Ovary (tissue), 7 donors: ENCODE measurements at regions not wholly inside any gene's neighbourhood (a gene's known extent, or its start where the extent isn't known, plus 50 kb on each side); places are given as distances from the start of the nearest gene placed in this dataset.

Experiments
- DNase-seq, 5 donors: peaks; one replicate each; pipeline ENCODE4 v3.0.0-alpha.2; 2019 to 2020
- H3K27ac ChIP-seq, 2 donors: fragments of 200-600 bp; one replicate each; pipeline versions ENCODE4 v1.5.1 to v1.8.0; 2019 to 2022
- H3K27me3 ChIP-seq: fragments of 200-600 bp; one replicate; pipeline ENCODE4 v1.8.0; 2022
- H3K36me3 ChIP-seq: fragments of 200-600 bp; sonication (generic); one replicate; pipeline ENCODE4 v1.5.1; 2019
- H3K4me1 ChIP-seq: one replicate; pipeline ENCODE4 v1.8.1; 2013; ENCODE audit warnings: mild to moderate bottlenecking, moderate library complexity; ENCODE audit not compliant: insufficient read depth
- H3K4me3 ChIP-seq: fragments of 200-600 bp; sonication (generic); one replicate; pipeline ENCODE4 v1.5.1; 2017
- H3K9me3 ChIP-seq, 2 donors: fragments of 200-600 bp in 1 of 2; sonication (generic) in 1 of 2; one replicate each; pipeline versions ENCODE4 v1.5.1 to v1.8.1; 2013 to 2019; ENCODE audit warnings: mild to moderate bottlenecking in 1 of 2, moderate library complexity in 1 of 2
- EP300 ChIP-seq: sonication (generic); formaldehyde crosslinking; IDR thresholded peaks from one replicate; pipeline ENCODE4 v1.6.1; 2017; ENCODE audit warnings: antibody characterized with exemption
- POLR2A ChIP-seq: fragments of 450-650 bp; IDR thresholded peaks from one replicate; pipeline ENCODE4 v1.6.1; 2017; ENCODE audit warnings: antibody characterized with exemption, mild to moderate bottlenecking, moderate library complexity
- WGBS, 3 donors: extraction: QIAGEN DNeasy Blood & Tissue Kit in 1 of 3; methylation state at CpG; one replicate each; pipeline versions ENCODE4 v1.1.5 to v1.1.7; 2013 to 2017; 5-methylcytosine and 5-hydroxymethylcytosine counted together
- intact Hi-C, 4 donors: fragments of 100-400 bp; cut with DNase I; formaldehyde crosslinking; loops; one replicate each; pipeline versions ENCODE4 v1.11.0 to v1.15.1; 2022 to 2023
- TF ChIP-seq, protein P1 (sequence below), 3 donors: fragments of 450-650 bp in 2 of 3; fragments of 200-600 bp in 1 of 3; IDR thresholded peaks; one replicate each; pipeline versions ENCODE4 v1.5.1 to v1.8.0; 2016 to 2022; ENCODE audit warnings: antibody characterized with exemption in 3 of 3, mild to moderate bottlenecking in 1 of 3
- donor health status: DM: no; HTN: no; CAD: no; lungs with moderate emphysema.
- donor health status: DM: no; HTN: no; CAD: no.
- donor health status: Bipolar disorder and iron deficiency.
- donor health status: DM: no; HTN: no; CAD: no.
- donor health status: DM: yes; HTN: yes; CAD: no.

DNA sequence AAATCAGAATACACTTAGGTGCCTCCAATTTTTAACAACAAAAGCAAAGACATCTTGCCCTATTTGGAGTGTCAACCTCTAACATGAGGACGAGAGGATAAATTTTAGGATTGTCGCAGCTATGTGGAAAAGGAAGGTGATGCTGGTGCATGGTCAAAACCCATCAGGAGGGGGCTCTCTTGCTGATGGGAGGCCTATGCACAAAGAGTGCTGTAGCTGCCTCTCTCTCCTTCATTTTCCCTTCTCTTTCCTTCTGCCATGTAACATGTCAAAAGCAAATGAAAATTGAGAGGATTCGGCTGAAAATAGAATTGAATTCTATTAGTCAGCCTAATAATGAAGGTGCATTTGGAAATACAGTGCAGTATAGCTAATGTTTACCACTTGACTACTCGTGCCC, 578.7 kb upstream of the ZNF462 start:
- H3K9me3 ChIP-seq = no peaks in the 10 kb centered on the region
- intact Hi-C loops = no loop called here
- H3K4me3 ChIP-seq = no peak overlapping the region
- H3K27ac ChIP-seq = no peak overlapping the region
- H3K4me1 ChIP-seq = no peaks in the 10 kb centered on the region
- no peak for TF ChIP-seq POLR2A
- 83 to 92% (median 84%) methylated on average over 4 of the region's 4 CpGs for WGBS, 3 donors
- DNase-seq = no peak
- H3K27me3 ChIP-seq = no peaks in the 10 kb centered on the region
- no peaks in the 10 kb centered on the region for H3K36me3 ChIP-seq

DNA sequence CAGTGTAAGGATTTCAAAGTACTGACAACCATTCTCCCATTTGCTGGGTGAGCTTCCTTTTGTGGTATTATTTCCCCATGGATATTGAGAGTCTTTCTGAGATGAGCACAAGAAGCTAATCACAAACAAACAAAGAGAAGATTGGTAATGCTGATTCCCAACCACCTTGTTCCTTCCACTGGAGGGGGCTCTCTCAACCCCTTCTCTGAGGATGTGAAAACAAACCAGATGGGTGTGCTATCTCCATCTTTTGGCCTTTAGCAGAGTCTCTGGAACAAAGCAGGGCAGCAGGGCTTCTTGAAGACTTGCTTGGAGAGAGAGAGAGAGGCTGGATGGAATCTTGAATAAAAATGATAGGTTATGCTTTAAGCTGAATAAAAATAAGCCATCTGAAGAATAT, 576.7 kb upstream of the ZNF462 start:
- Histone ChIP-seq H3K27ac (no peak overlapping the region), H3K9me3 (no peaks in the 10 kb centered on the region), H3K27me3 (no peaks in the 10 kb centered on the region), H3K4me3 (no peak overlapping the region), H3K4me1 (no peaks in the 10 kb centered on the region), H3K36me3 (no peaks in the 10 kb centered on the region)
- DNase-seq = no peak
- TF ChIP-seq, protein P1, sequence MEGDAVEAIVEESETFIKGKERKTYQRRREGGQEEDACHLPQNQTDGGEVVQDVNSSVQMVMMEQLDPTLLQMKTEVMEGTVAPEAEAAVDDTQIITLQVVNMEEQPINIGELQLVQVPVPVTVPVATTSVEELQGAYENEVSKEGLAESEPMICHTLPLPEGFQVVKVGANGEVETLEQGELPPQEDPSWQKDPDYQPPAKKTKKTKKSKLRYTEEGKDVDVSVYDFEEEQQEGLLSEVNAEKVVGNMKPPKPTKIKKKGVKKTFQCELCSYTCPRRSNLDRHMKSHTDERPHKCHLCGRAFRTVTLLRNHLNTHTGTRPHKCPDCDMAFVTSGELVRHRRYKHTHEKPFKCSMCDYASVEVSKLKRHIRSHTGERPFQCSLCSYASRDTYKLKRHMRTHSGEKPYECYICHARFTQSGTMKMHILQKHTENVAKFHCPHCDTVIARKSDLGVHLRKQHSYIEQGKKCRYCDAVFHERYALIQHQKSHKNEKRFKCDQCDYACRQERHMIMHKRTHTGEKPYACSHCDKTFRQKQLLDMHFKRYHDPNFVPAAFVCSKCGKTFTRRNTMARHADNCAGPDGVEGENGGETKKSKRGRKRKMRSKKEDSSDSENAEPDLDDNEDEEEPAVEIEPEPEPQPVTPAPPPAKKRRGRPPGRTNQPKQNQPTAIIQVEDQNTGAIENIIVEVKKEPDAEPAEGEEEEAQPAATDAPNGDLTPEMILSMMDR (IDR thresholded peaks at IDR 0.05) = no peak
- TF ChIP-seq POLR2A (no peak), EP300 (no peak)
- intact Hi-C loops = no loop called here

DNA sequence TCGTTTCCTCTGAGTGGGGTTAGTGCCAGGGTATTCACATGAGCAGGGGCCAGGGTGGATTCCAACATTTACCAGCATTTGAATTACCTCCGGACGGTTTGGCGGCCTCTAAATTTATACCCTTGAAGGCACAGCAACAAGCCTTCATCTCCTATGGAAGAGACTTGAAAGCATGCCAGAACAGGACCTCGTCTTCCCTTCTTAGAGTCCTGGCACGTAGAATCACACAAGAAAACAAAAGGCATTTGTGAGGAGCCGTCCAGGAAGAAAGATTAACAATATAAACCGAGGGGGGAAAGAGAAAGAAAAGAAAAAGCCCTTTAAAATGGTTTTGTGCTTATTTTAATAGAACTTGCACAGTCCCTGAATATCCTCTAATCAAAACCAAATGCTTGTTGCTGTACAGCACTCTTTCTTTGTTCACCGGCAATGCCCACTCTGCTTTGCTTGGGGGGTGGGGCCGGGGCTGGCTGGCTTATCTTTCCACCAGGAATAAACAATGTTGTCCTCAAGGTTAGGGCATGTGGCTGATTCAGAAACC, 575.8 kb upstream of the ZNF462 start:
- 10 to 21% (median 14%) methylated on average over 10 of the region's 10 CpGs for WGBS, 3 donors
- peak overlapping the region in 1 of 2 donors; percentile 3 for H3K27ac ChIP-seq
- peak overlapping the region; percentile 33 for H3K4me3 ChIP-seq
- peak in 3 of 5 donors; percentile 23 to 46 (median 30) for DNase-seq
- H3K9me3 ChIP-seq = no peaks in the 10 kb centered on the region
- intact Hi-C loops = no loop called here
- H3K27me3 ChIP-seq = no peaks in the 10 kb centered on the region
- TF ChIP-seq, protein P1 (IDR thresholded peaks at IDR 0.05) = no peak
- TF ChIP-seq POLR2A (no peak), EP300 (no peak)
- no peaks in the 10 kb centered on the region for H3K36me3 ChIP-seq
- H3K4me1 ChIP-seq = no peaks in the 10 kb centered on the region

DNA sequence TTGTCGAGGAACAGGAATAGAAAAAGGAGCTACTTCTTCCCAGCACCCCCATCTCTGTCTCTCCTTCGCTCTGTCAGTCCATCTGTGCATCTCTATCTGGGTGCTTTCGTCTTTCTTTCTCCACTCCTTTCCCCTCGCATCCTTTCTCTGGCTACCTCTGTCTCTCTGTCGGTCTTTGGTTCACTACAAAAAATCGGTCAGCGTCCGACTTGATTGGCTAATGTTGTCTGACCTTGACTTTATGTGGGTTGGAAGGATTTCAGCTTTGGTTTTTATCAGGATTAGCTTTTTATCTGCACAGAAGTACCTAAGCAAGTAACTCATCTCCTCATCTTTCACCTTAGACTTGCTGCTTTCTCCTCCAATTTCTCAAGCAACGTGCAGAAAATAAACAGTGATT, 575.2 kb upstream of the ZNF462 start:
- no peaks in the 10 kb centered on the region for H3K27me3 ChIP-seq
- H3K4me3 ChIP-seq = no peak overlapping the region
- H3K9me3 ChIP-seq = no peaks in the 10 kb centered on the region
- H3K27ac ChIP-seq = peak overlapping the region in 1 of 2 donors; percentile 3
- WGBS, 3 donors = 27 to 49% (median 47%) methylated on average over 9 of the region's 9 CpGs
- DNase-seq = no peak
- no peaks in the 10 kb centered on the region for H3K4me1 ChIP-seq
- H3K36me3 ChIP-seq = no peaks in the 10 kb centered on the region
- intact Hi-C loops = no loop called here
- TF ChIP-seq, protein P1 (IDR thresholded peaks at IDR 0.05) = no peak
- no peak for TF ChIP-seq EP300
- no peak for TF ChIP-seq POLR2A

DNA sequence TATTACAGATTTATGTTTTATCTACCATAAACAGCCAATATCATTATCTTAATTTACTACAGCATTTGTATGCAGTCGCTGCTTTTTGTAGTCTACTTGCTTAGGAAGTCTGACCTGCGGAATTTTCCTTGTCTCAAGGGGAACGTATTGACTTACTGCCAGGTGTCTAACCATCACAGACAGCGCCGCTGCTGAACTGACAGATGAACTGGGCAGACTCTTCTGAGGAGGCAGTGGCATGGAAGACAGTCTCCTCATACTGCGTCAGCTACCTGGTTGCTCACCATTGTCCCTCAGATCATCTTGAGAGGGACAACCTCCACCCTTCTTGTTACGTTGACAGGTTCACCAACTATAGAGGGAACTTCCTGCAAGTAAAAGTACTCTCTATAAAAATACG, 574.3 kb upstream of the ZNF462 start:
- 88 to 93% (median 90%) methylated on average over 8 of the region's 8 CpGs for WGBS, 3 donors

More for the DNA sequence above, 574.3 kb upstream of the ZNF462 start:
- DNase-seq = no peak
- Histone ChIP-seq H3K27ac (no peak overlapping the region), H3K9me3 (no peaks in the 10 kb centered on the region), H3K27me3 (no peaks in the 10 kb centered on the region), H3K36me3 (no peaks in the 10 kb centered on the region), H3K4me3 (no peak overlapping the region), H3K4me1 (no peaks in the 10 kb centered on the region)
- TF ChIP-seq POLR2A = no peak
- TF ChIP-seq, protein P1 (IDR thresholded peaks at IDR 0.05) = no peak
- TF ChIP-seq EP300 = no peak
- intact Hi-C loops = no loop called here
